ENCODE measurements at regions not wholly inside any gene's neighbourhood (a gene's known extent, or its start where the extent isn't known, plus 50 kb on each side); places are given as distances from the start of the nearest gene placed in this dataset.

GRCh38 chr1:102296116-102296515 lies 299.4 kb upstream of the OLFM3 start:
- ATAC-seq (no peak), DNase-seq (ENCODE audit: low read depth, low spot score) (no peak)
- CTCF ChIA-PET: no interaction called here
- BruUV-seq (replicated peaks): no TSS peak
- no peaks in the 10 kb centered on the region for H3K27me3 ChIP-seq (ENCODE audit: control insufficient read depth, insufficient read depth, low read length)
- H3K4me3 ChIP-seq (ENCODE audit: low read depth in 2 of 2, low read length in 2 of 2): no peak overlapping the region
- in situ Hi-C loops (cut with HindIII; ENCODE audit: low pct_unique_long_range_greater_than_20kb, low sequenced_read_pairs) (no loop called here), intact Hi-C loops (cut with micrococcal nuclease; ENCODE audit: unreplicated experiment) (no loop called here)
- no peaks in the 10 kb centered on the region for H3K4me1 ChIP-seq (ENCODE audit: control insufficient read depth, insufficient read depth, low read length)
- no peak for TF ChIP-seq TCF7L2 (IDR thresholded peaks at IDR 0.05; ENCODE audit: low read depth, low read length)
- TF ChIP-seq CTCF (IDR thresholded peaks at IDR 0.05): no peak
- TF ChIP-seq POLR2AphosphoS5 (IDR thresholded peaks at IDR 0.05; ENCODE audit: low read depth, low read length): no peak
- no peak for TF ChIP-seq SIN3A (IDR thresholded peaks at IDR 0.05; ENCODE audit: borderline replicate concordance, insufficient read depth, low read depth, low read length)
- TF ChIP-seq REST (IDR thresholded peaks at IDR 0.05; ENCODE audit: insufficient read depth in 1 of 2, low read depth in 2 of 2, low read length in 1 of 2): no peak
- H3K27ac ChIP-seq (ENCODE audit: low read length): no peak overlapping the region
- no peaks in the 10 kb centered on the region for H3K9me3 ChIP-seq (ENCODE audit: control insufficient read depth, insufficient read depth, low read depth, low read length)
- no peaks in the 10 kb centered on the region for H3K36me3 ChIP-seq (ENCODE audit: control insufficient read depth, insufficient read depth, low read length)
- POLR2A ChIA-PET: interaction anchor here (0.7 kb wide), 1 partner anchor 1573 kb away, joined by 3 read pairs; no protein-coding TSS in a partner anchor

GRCh38 chr1:102282955-102283354 lies 286.2 kb upstream of the OLFM3 start:
- in situ Hi-C loops (cut with HindIII; ENCODE audit: low pct_unique_long_range_greater_than_20kb, low sequenced_read_pairs): no loop called here
- BruUV-seq (replicated peaks): no TSS peak
- H3K9me3 ChIP-seq (ENCODE audit: control insufficient read depth, insufficient read depth, low read depth, low read length): no peaks in the 10 kb centered on the region
- no peak overlapping the region for H3K4me3 ChIP-seq (ENCODE audit: low read depth in 2 of 2, low read length in 2 of 2)
- no peaks in the 10 kb centered on the region for H3K4me1 ChIP-seq (ENCODE audit: control insufficient read depth, insufficient read depth, low read length)
- no peaks in the 10 kb centered on the region for H3K27me3 ChIP-seq (ENCODE audit: control insufficient read depth, insufficient read depth, low read length)
- POLR2A ChIA-PET: no interaction called here
- CTCF ChIA-PET: no interaction called here
- TF ChIP-seq CTCF (IDR thresholded peaks at IDR 0.05): no peak
- no peak for TF ChIP-seq POLR2AphosphoS5 (IDR thresholded peaks at IDR 0.05; ENCODE audit: low read depth, low read length)
- no peak for TF ChIP-seq TCF7L2 (IDR thresholded peaks at IDR 0.05; ENCODE audit: low read depth, low read length)
- TF ChIP-seq REST (IDR thresholded peaks at IDR 0.05; ENCODE audit: insufficient read depth in 1 of 2, low read depth in 2 of 2, low read length in 1 of 2): no peak
- no peak for TF ChIP-seq SIN3A (IDR thresholded peaks at IDR 0.05; ENCODE audit: borderline replicate concordance, insufficient read depth, low read depth, low read length)
- no peak overlapping the region for H3K27ac ChIP-seq (ENCODE audit: low read length)
- DNase-seq (ENCODE audit: low read depth, low spot score) (no peak), ATAC-seq (no peak)
- H3K36me3 ChIP-seq (ENCODE audit: control insufficient read depth, insufficient read depth, low read length): no peaks in the 10 kb centered on the region
- intact Hi-C loops (cut with micrococcal nuclease; ENCODE audit: unreplicated experiment): no loop called here

Data from Panc1 (cell line).